ENCODE measurements at regions not wholly inside any gene's neighbourhood (a gene's known extent, or its start where the extent isn't known, plus 50 kb on each side); places are given as distances from the start of the nearest gene placed in this dataset.

DNA sequence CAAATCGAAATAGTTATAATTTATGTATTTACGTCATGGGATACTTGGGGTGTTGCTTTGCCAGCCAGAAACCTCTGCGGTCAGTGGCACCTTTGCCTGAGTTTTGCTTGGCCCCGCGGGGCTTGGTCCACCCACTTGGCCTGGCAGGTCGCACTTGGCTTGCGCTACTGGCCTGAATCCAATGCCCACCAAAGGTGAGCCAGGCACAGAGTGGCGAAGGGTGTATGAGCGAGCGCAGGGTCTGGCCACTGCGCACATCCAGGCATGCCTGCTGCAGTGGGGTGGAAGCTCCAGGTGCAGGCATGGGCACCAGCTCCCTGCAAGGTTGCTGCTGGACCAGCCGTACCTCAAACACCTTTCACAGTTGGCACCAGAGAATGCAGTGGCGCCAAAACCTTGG lies 714.6 kb downstream of the CDH9 start:
- H3K4me1 Mint-ChIP-seq (ENCODE audit: low read depth) = no peaks in the 10 kb centered on the region
- peaks cover 0 to 31% of the 10 kb centered on the region in 2 experiments for H3K9me3 ChIP-seq (ENCODE audit: control insufficient read depth in 1 of 2, insufficient read depth in 1 of 2, low read length in 2 of 2)
- DNase-seq (no peak), ATAC-seq (ENCODE audit: poor library complexity) (no peak)
- H3K4me1 ChIP-seq (ENCODE audit: insufficient read depth, low read length) = no peaks in the 10 kb centered on the region
- no peaks in the 10 kb centered on the region for H3K36me3 ChIP-seq (ENCODE audit: insufficient read depth, low read length)
- peaks cover 14% of the 10 kb centered on the region for H3K9me3 Mint-ChIP-seq
- TF ChIP-seq, protein P1, sequence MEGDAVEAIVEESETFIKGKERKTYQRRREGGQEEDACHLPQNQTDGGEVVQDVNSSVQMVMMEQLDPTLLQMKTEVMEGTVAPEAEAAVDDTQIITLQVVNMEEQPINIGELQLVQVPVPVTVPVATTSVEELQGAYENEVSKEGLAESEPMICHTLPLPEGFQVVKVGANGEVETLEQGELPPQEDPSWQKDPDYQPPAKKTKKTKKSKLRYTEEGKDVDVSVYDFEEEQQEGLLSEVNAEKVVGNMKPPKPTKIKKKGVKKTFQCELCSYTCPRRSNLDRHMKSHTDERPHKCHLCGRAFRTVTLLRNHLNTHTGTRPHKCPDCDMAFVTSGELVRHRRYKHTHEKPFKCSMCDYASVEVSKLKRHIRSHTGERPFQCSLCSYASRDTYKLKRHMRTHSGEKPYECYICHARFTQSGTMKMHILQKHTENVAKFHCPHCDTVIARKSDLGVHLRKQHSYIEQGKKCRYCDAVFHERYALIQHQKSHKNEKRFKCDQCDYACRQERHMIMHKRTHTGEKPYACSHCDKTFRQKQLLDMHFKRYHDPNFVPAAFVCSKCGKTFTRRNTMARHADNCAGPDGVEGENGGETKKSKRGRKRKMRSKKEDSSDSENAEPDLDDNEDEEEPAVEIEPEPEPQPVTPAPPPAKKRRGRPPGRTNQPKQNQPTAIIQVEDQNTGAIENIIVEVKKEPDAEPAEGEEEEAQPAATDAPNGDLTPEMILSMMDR (IDR thresholded peaks at IDR 0.05) = no peak
- H3K27ac Mint-ChIP-seq = no peak overlapping the region
- ChIA-PET CTCF (no interaction called here), POLR2A (no interaction called here)
- no peaks in the 10 kb centered on the region for H3K36me3 Mint-ChIP-seq (ENCODE audit: low read depth)
- no peaks in the 10 kb centered on the region for H3K27me3 ChIP-seq (ENCODE audit: control insufficient read depth in 1 of 2, insufficient read depth in 2 of 2, low read length in 2 of 2)
- no peaks in the 10 kb centered on the region for H3K27me3 Mint-ChIP-seq
- intact Hi-C loops (cut with DNase I, micrococcal nuclease) = no loop called here
- H3K4me3 ChIP-seq (ENCODE audit: low read length) = no peak overlapping the region
- H3K4me3 Mint-ChIP-seq = no peak overlapping the region
- H3K27ac ChIP-seq (ENCODE audit: low read depth in 1 of 2, low read length in 2 of 2) = no peak overlapping the region

DNA sequence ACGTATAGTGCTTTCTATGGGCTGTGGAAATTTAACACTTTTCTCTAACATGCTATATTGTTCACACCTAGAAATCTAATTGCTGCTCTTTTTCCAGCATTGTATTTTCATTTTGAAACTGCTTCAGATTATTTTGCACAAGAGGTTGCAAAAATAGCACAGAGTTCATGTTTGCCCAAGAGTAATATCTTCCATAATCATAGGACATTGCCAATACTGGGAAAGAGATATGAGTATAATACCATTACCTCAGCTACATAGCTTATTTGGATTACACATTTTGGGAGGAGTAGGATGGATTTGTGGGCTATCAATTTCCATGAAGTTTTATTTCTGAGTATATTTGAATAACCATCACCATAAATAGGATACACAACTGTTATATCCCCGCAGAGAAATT lies 717.1 kb downstream of the CDH9 start:
- Mint-ChIP-seq H3K27ac (no peak overlapping the region), H3K4me1 (ENCODE audit: low read depth) (no peaks in the 10 kb centered on the region), H3K27me3 (no peaks in the 10 kb centered on the region), H3K9me3 (peaks cover 23% of the 10 kb centered on the region), H3K36me3 (ENCODE audit: low read depth) (no peaks in the 10 kb centered on the region), H3K4me3 (no peak overlapping the region)
- Histone ChIP-seq H3K27ac (ENCODE audit: low read depth in 1 of 2, low read length in 2 of 2) (no peak overlapping the region), H3K9me3 (ENCODE audit: control insufficient read depth in 1 of 2, insufficient read depth in 1 of 2, low read length in 2 of 2) (peaks cover 0 to 24% of the 10 kb centered on the region in 2 experiments), H3K4me1 (ENCODE audit: insufficient read depth, low read length) (no peaks in the 10 kb centered on the region), H3K27me3 (ENCODE audit: control insufficient read depth in 1 of 2, insufficient read depth in 2 of 2, low read length in 2 of 2) (no peaks in the 10 kb centered on the region), H3K4me3 (ENCODE audit: low read length) (no peak overlapping the region), H3K36me3 (ENCODE audit: insufficient read depth, low read length) (no peaks in the 10 kb centered on the region)
- CTCF ChIA-PET = no interaction called here
- intact Hi-C loops (cut with DNase I, micrococcal nuclease) = no loop called here
- TF ChIP-seq, protein P1 (IDR thresholded peaks at IDR 0.05) = no peak
- ATAC-seq (ENCODE audit: poor library complexity) (no peak), DNase-seq (no peak)
- POLR2A ChIA-PET = no interaction called here

DNA sequence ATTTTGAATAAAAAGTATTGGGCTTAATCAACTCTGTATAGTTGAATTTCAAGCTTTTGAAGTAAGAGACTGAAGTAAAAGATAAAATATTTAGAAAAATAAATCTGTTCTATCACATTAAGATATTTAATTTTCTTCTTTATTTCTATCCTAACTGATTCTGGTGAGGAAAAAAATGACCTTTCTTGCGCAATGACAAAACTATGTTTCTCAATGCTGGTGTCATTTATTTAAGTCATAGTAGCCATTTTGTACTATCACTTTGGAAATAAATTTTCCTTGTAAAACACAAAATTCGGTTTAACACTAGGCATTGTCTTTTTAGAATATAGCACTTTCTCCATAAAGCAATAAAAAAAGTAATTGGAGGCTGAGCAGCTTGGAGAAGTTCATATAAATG lies 728.0 kb downstream of the CDH9 start:
- Mint-ChIP-seq H3K4me3 (no peak overlapping the region), H3K27me3 (no peaks in the 10 kb centered on the region), H3K36me3 (ENCODE audit: low read depth) (no peaks in the 10 kb centered on the region), H3K9me3 (no peaks in the 10 kb centered on the region), H3K4me1 (ENCODE audit: low read depth) (no peaks in the 10 kb centered on the region), H3K27ac (no peak overlapping the region)
- no peaks in the 10 kb centered on the region for H3K9me3 ChIP-seq (ENCODE audit: control insufficient read depth in 1 of 2, insufficient read depth in 1 of 2, low read length in 2 of 2)
- no peaks in the 10 kb centered on the region for H3K4me1 ChIP-seq (ENCODE audit: insufficient read depth, low read length)
- no peaks in the 10 kb centered on the region for H3K27me3 ChIP-seq (ENCODE audit: control insufficient read depth in 1 of 2, insufficient read depth in 2 of 2, low read length in 2 of 2)
- ATAC-seq (ENCODE audit: poor library complexity) (no peak), DNase-seq (no peak)
- no peak overlapping the region for H3K4me3 ChIP-seq (ENCODE audit: low read length)
- TF ChIP-seq, protein P1 (IDR thresholded peaks at IDR 0.05) = no peak
- H3K27ac ChIP-seq (ENCODE audit: low read depth in 1 of 2, low read length in 2 of 2) = no peak overlapping the region
- ChIA-PET CTCF (no interaction called here), POLR2A (no interaction called here)
- no peaks in the 10 kb centered on the region for H3K36me3 ChIP-seq (ENCODE audit: insufficient read depth, low read length)
- intact Hi-C loops (cut with DNase I, micrococcal nuclease) = no loop called here

Data from CD4-positive, alpha-beta T cell (primary cell).